ENCODE measurements at regions not wholly inside any gene's neighbourhood (a gene's known extent, or its start where the extent isn't known, plus 50 kb on each side); places are given as distances from the start of the nearest gene placed in this dataset.
A peak's percentile ranks its signal among the peaks of the same experiment; 100 is the strongest.

DNA sequence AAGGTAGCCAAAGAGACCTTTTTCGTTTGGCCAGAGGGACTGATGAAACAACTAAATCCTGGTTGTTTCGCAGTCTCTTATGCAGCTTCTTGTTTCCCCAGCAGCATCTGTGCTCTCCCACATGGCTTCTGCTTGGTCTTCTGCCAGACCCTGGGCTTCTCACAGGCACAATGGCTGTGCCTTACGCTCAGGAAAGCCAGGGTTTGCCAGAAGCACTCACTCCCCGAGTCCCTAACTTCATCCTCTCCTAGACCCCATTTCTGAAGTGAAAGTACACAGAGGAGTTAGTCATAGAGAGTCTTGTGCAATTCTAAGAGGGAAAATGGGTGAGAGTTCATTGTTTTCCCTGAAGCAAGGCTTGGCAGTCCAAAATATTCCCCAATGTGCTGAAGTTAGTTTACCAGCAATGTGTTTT lies 121.7 kb downstream of the EVX1 start:
- no peak for TF ChIP-seq DPF2 (CRISPR knock-in tag; IDR thresholded peaks at IDR 0.05; ENCODE audit: borderline replicate concordance, low read depth)
- TF ChIP-seq EP300 (IDR thresholded peaks at IDR 0.05; ENCODE audit: low read depth in 2 of 2, low read length in 2 of 2), result no peak
- TF ChIP-seq EP300 (CRISPR knock-in tag; IDR thresholded peaks at IDR 0.05; ENCODE audit: borderline replicate concordance), result no peak
- no peak for TF ChIP-seq TEAD3 (CRISPR knock-in tag; optimal IDR thresholded peaks at IDR 0.05; ENCODE audit: borderline replicate concordance)
- TF ChIP-seq CEBPB (IDR thresholded peaks at IDR 0.05; ENCODE audit: borderline replicate concordance, low read depth, low read length), result peak; percentile 79
- TF ChIP-seq, protein P1, sequence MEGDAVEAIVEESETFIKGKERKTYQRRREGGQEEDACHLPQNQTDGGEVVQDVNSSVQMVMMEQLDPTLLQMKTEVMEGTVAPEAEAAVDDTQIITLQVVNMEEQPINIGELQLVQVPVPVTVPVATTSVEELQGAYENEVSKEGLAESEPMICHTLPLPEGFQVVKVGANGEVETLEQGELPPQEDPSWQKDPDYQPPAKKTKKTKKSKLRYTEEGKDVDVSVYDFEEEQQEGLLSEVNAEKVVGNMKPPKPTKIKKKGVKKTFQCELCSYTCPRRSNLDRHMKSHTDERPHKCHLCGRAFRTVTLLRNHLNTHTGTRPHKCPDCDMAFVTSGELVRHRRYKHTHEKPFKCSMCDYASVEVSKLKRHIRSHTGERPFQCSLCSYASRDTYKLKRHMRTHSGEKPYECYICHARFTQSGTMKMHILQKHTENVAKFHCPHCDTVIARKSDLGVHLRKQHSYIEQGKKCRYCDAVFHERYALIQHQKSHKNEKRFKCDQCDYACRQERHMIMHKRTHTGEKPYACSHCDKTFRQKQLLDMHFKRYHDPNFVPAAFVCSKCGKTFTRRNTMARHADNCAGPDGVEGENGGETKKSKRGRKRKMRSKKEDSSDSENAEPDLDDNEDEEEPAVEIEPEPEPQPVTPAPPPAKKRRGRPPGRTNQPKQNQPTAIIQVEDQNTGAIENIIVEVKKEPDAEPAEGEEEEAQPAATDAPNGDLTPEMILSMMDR (CRISPR knock-in tag; IDR thresholded peaks at IDR 0.05), result no peak
- TF ChIP-seq, protein P2, sequence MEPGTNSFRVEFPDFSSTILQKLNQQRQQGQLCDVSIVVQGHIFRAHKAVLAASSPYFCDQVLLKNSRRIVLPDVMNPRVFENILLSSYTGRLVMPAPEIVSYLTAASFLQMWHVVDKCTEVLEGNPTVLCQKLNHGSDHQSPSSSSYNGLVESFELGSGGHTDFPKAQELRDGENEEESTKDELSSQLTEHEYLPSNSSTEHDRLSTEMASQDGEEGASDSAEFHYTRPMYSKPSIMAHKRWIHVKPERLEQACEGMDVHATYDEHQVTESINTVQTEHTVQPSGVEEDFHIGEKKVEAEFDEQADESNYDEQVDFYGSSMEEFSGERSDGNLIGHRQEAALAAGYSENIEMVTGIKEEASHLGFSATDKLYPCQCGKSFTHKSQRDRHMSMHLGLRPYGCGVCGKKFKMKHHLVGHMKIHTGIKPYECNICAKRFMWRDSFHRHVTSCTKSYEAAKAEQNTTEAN (CRISPR knock-in tag; conservative IDR thresholded peaks at IDR 0.05), result no peak
- no peak for TF ChIP-seq CC2D1A (CRISPR knock-in tag; IDR thresholded peaks at IDR 0.05)
- TF ChIP-seq, protein P3, sequence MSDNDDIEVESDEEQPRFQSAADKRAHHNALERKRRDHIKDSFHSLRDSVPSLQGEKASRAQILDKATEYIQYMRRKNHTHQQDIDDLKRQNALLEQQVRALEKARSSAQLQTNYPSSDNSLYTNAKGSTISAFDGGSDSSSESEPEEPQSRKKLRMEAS (IDR thresholded peaks at IDR 0.05), result no peak
- no peak for TF ChIP-seq POLR2AphosphoS5 (IDR thresholded peaks at IDR 0.05; ENCODE audit: low read depth, low read length)
- TF ChIP-seq, protein P4, sequence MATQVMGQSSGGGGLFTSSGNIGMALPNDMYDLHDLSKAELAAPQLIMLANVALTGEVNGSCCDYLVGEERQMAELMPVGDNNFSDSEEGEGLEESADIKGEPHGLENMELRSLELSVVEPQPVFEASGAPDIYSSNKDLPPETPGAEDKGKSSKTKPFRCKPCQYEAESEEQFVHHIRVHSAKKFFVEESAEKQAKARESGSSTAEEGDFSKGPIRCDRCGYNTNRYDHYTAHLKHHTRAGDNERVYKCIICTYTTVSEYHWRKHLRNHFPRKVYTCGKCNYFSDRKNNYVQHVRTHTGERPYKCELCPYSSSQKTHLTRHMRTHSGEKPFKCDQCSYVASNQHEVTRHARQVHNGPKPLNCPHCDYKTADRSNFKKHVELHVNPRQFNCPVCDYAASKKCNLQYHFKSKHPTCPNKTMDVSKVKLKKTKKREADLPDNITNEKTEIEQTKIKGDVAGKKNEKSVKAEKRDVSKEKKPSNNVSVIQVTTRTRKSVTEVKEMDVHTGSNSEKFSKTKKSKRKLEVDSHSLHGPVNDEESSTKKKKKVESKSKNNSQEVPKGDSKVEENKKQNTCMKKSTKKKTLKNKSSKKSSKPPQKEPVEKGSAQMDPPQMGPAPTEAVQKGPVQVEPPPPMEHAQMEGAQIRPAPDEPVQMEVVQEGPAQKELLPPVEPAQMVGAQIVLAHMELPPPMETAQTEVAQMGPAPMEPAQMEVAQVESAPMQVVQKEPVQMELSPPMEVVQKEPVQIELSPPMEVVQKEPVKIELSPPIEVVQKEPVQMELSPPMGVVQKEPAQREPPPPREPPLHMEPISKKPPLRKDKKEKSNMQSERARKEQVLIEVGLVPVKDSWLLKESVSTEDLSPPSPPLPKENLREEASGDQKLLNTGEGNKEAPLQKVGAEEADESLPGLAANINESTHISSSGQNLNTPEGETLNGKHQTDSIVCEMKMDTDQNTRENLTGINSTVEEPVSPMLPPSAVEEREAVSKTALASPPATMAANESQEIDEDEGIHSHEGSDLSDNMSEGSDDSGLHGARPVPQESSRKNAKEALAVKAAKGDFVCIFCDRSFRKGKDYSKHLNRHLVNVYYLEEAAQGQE (IDR thresholded peaks at IDR 0.05; ENCODE audit: borderline replicate concordance in 1 of 2, low read depth in 1 of 2, low read length in 2 of 2), result no peak
- TF ChIP-seq ZNF670 (CRISPR knock-in tag; IDR thresholded peaks at IDR 0.05; ENCODE audit: borderline replicate concordance), result no peak
